HepG2 (cell line): ENCODE measurements at regions not wholly inside any gene's neighbourhood (a gene's known extent, or its start where the extent isn't known, plus 50 kb on each side); places are given as distances from the start of the nearest gene placed in this dataset.

Source experiments
- BCL6 ChIP-seq: IDR thresholded peaks from 2 replicates; pipeline ENCODE4 v1.6.1; 2016; ENCODE audit warnings: missing genetic modification reagents, missing compliant biosample characterization
- CTCF ChIP-seq: sonication (generic); formaldehyde crosslinking; IDR thresholded peaks from 2 replicates; pipeline ENCODE4 v1.5.0; 2020; ENCODE audit warnings: mild to moderate bottlenecking, missing genetic modification reagents, moderate library complexity
- ESRRA ChIP-seq: sonication (generic); formaldehyde crosslinking; IDR thresholded peaks from 2 replicates; pipeline ENCODE4 v1.5.1; 2020; ENCODE audit warnings: mild to moderate bottlenecking, low read depth, missing genetic modification reagents
- NFIB ChIP-seq: sonication (generic); formaldehyde crosslinking; IDR thresholded peaks from 2 replicates; pipeline ENCODE4 v1.9.0; 2021; ENCODE audit warnings: missing genetic modification reagents, mild to moderate bottlenecking, borderline replicate concordance
- ZNF501 ChIP-seq: sonication (generic); formaldehyde crosslinking; IDR thresholded peaks from 2 replicates; pipeline ENCODE4 v1.5.1; 2020; ENCODE audit warnings: mild to moderate bottlenecking, moderate library complexity, missing genetic modification reagents

GRCh38 chr6:110541701-110542309 is 65.4 kb upstream of the SLC22A16 start:
- TF ChIP-seq CTCF = no peak
- TF ChIP-seq ESRRA (CRISPR knock-in tag) = no peak
- TF ChIP-seq BCL6 (CRISPR knock-in tag) = no peak
- TF ChIP-seq NFIB (CRISPR knock-in tag) = no peak
- TF ChIP-seq ZNF501 (CRISPR knock-in tag) = no peak
